Sigmoid colon (tissue), 6 donors: ENCODE measurements at regions not wholly inside any gene's neighbourhood (a gene's known extent, or its start where the extent isn't known, plus 50 kb on each side); places are given as distances from the start of the nearest gene placed in this dataset.

Source experiments
- DNase-seq: peaks from one replicate; pipeline ENCODE4 v3.0.0-alpha.2; 2019
- H3K27ac ChIP-seq, 4 donors: fragments of 200-600 bp; sonication (generic); one replicate each; pipeline ENCODE4 v1.5.1; 2016 to 2019; ENCODE audit warnings: mild to moderate bottlenecking in 1 of 4
- H3K27me3 ChIP-seq, 3 donors: fragments of 200-600 bp; sonication (generic); one replicate each; pipeline ENCODE4 v1.5.1; 2019; ENCODE audit warnings: mild to moderate bottlenecking in 1 of 3
- H3K36me3 ChIP-seq, 4 donors: fragments of 200-600 bp; sonication (generic); one replicate each; pipeline ENCODE4 v1.5.1; 2016 to 2019
- H3K4me1 ChIP-seq, 4 donors: fragments of 200-600 bp; sonication (generic); one replicate each; pipeline ENCODE4 v1.5.1; 2017 to 2019
- H3K4me3 ChIP-seq, 4 donors: fragments of 200-600 bp; sonication (generic); one replicate each; pipeline ENCODE4 v1.5.1; 2017 to 2019; ENCODE audit warnings: mild to moderate bottlenecking in 2 of 4, moderate library complexity in 1 of 4
- H3K9me3 ChIP-seq, 4 donors: fragments of 200-600 bp in 3 of 4; sonication (generic) in 3 of 4; one replicate each; pipeline versions ENCODE4 v1.5.1 to v1.6.1; 2013 to 2019
- EP300 ChIP-seq, 4 donors: sonication (generic); formaldehyde crosslinking; IDR thresholded peaks; one replicate each; pipeline ENCODE4 v1.6.1; 2017; ENCODE audit warnings: antibody characterized with exemption in 4 of 4
- POLR2A ChIP-seq, 2 donors: fragments of 450-650 bp; IDR thresholded peaks; one replicate each; pipeline ENCODE4 v1.6.1; 2016; ENCODE audit warnings: antibody characterized with exemption in 2 of 2, mild to moderate bottlenecking in 2 of 2, moderate library complexity in 2 of 2
- POLR2AphosphoS5 ChIP-seq, 4 donors: sonication (generic); formaldehyde crosslinking; IDR thresholded peaks; one replicate each; pipeline ENCODE4 v1.6.1; 2017; ENCODE audit warnings: antibody characterized with exemption in 4 of 4
- WGBS, 2 donors: extraction: QIAGEN DNeasy Blood & Tissue Kit; methylation state at CpG; one replicate each; pipeline ENCODE4 v1.1.7; 2013; 5-methylcytosine and 5-hydroxymethylcytosine counted together
- intact Hi-C: fragments of 100-400 bp; cut with DNase I; formaldehyde crosslinking; loops from one replicate; pipeline ENCODE4 v1.15.1; 2023
- TF ChIP-seq, protein P1 (sequence below), 4 experiments: fragments of 450-650 bp in 3 of 4; fragments of 200-600 bp in 1 of 4; IDR thresholded peaks; one replicate each; pipeline ENCODE4 v1.5.1; 2016 to 2019; ENCODE audit warnings: antibody characterized with exemption in 4 of 4, mild to moderate bottlenecking in 3 of 4, moderate library complexity in 2 of 4
- donor health status: healthy with polysubstance abuse.
- donor health status: healthy.

DNA sequence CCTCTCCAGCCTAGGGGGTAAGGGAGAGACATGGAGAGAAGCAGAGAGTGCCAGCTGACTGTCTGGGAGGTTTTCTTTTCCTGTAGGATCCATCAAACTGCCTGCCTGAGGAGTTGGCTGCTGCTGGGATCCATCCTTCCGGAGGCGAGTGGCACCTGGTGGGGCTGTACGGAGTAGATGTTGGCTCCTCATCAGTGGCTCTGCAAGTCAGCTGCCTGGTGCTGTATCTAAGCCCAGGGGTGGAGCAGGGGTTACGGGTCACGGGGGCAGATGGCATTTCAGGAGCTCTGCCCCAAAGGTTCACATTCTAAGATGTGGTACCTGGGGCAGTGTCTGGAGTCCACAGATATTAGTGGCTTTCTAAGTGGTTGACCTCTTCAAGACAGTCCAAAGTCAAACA, 128.0 kb downstream of the ACTL8 start:
- H3K27me3 ChIP-seq, result peaks cover 0 to 13% (median 7%) of the 10 kb centered on the region in 3 donors
- no peaks in the 10 kb centered on the region for H3K4me1 ChIP-seq
- 89% methylated on average over 5 of the region's 5 CpGs for WGBS, 2 donors
- TF ChIP-seq, protein P1, sequence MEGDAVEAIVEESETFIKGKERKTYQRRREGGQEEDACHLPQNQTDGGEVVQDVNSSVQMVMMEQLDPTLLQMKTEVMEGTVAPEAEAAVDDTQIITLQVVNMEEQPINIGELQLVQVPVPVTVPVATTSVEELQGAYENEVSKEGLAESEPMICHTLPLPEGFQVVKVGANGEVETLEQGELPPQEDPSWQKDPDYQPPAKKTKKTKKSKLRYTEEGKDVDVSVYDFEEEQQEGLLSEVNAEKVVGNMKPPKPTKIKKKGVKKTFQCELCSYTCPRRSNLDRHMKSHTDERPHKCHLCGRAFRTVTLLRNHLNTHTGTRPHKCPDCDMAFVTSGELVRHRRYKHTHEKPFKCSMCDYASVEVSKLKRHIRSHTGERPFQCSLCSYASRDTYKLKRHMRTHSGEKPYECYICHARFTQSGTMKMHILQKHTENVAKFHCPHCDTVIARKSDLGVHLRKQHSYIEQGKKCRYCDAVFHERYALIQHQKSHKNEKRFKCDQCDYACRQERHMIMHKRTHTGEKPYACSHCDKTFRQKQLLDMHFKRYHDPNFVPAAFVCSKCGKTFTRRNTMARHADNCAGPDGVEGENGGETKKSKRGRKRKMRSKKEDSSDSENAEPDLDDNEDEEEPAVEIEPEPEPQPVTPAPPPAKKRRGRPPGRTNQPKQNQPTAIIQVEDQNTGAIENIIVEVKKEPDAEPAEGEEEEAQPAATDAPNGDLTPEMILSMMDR (IDR thresholded peaks at IDR 0.05), result no peak
- TF ChIP-seq EP300 (IDR thresholded peaks at IDR 0.05) (no peak), POLR2AphosphoS5 (IDR thresholded peaks at IDR 0.05) (no peak), POLR2A (IDR thresholded peaks at IDR 0.05) (no peak)
- no peak for DNase-seq
- H3K9me3 ChIP-seq, result no peaks in the 10 kb centered on the region
- no peak overlapping the region for H3K4me3 ChIP-seq
- no peaks in the 10 kb centered on the region for H3K36me3 ChIP-seq
- intact Hi-C loops, result no loop called here
- no peak overlapping the region for H3K27ac ChIP-seq

DNA sequence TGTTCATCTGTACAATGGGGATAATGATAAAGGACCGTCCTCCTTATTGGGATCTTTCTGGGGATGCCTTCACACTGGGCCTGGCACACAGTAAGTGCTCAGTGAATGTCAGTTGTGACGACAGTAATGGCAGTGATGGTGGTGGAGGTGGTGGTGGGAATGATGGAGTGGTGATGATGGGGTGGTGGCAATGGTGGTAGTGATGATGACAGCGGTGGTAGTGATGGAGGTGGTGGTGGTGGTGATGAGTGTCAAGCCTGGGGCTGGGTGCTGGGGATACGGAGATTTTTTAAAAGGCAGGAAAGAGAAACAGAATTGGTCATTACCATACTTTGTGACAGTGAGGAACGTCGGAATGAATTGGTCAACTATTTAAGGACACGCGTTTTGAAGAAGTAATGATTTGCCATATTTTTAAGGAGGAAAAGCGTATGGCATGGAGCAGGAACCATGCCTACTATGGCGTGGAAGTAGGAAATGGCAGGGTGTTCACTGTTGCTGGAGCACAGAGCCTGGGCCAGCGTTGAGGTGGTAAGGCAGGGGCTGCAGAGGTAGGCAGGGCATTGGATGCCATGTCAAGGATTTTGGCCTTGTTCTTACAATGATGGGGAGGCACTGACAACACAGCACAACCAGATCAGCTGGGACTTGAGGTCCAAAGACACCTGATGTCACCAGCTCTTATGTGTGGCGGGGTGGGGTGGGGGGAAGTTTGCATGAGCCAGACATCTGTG, 128.7 kb downstream of the ACTL8 start:
- Histone ChIP-seq H3K27me3 (peaks cover 0 to 14% (median 7%) of the 10 kb centered on the region in 3 donors), H3K4me1 (no peaks in the 10 kb centered on the region), H3K9me3 (no peaks in the 10 kb centered on the region), H3K4me3 (no peak overlapping the region), H3K27ac (no peak overlapping the region), H3K36me3 (no peaks in the 10 kb centered on the region)
- intact Hi-C loops, result no loop called here
- DNase-seq, result no peak
- WGBS, 2 donors, result 85 to 88% methylated on average over 12 of the region's 12 CpGs
- no peak for TF ChIP-seq POLR2A (IDR thresholded peaks at IDR 0.05)
- TF ChIP-seq, protein P1 (IDR thresholded peaks at IDR 0.05), result no peak
- no peak for TF ChIP-seq EP300 (IDR thresholded peaks at IDR 0.05)
- no peak for TF ChIP-seq POLR2AphosphoS5 (IDR thresholded peaks at IDR 0.05)

DNA sequence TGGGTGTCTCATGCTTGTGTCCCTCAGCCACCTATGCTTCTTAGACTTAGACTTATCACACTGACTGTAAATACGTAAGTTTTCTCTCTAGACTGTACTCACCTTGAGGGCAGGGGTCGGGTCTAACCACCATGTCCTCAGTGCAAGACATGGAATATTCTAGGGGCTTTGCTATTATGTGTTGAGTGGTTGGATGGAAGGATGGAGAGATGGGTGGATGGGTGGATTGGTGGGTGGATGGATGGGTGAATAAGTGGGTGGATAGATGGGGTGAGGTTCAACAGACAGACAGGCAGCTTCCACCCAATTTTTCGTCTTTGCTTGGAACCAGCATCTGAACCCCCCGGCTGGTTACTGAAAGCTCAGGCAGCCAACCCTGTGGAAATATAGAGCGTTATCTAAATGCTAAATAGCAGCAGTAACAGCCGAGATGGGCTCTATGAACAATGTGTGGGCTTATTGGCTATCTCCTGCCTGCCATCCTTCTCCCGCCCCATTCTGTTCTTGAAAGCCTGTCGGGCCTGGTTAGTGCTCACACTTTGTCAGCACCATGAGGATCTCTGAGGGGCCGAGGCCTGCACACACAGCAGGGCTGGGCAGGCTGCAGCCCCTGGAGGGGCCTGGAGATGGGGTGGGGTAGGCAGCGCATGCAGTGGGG, 130.7 kb downstream of the ACTL8 start:
- Histone ChIP-seq H3K9me3 (no peaks in the 10 kb centered on the region), H3K27ac (no peak overlapping the region), H3K4me1 (peaks cover 0 to 13% (median 8%) of the 10 kb centered on the region in 4 donors), H3K4me3 (no peak overlapping the region), H3K27me3 (peaks cover 0 to 19% (median 7%) of the 10 kb centered on the region in 3 donors), H3K36me3 (no peaks in the 10 kb centered on the region)
- WGBS, 2 donors, result 83 to 87% methylated on average over 10 of the region's 10 CpGs
- intact Hi-C loops, result no loop called here
- no peak for TF ChIP-seq EP300 (IDR thresholded peaks at IDR 0.05)
- TF ChIP-seq, protein P1 (IDR thresholded peaks at IDR 0.05), result no peak
- no peak for TF ChIP-seq POLR2AphosphoS5 (IDR thresholded peaks at IDR 0.05)
- no peak for TF ChIP-seq POLR2A (IDR thresholded peaks at IDR 0.05)
- DNase-seq, result no peak

DNA sequence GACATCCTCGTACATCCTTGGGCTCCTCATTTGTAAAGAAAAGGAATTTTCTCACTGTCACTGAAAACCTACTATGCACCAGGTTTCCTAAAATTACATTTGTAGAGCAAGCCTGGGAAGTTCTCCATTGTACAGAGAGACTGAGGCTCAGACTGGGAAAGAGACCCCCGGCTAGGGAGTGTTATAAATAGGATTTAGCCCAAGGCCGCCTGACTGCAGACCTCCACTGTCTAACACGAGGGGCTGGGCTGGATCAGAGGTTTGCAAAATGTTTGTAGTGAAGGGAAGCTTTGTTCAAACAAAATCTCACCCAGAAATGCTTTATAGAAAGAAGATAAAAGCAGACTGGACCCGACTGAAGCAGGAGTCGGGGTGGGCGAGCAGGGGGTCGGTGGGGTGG, 131.3 kb downstream of the ACTL8 start:
- Histone ChIP-seq H3K27ac (no peak overlapping the region), H3K36me3 (no peaks in the 10 kb centered on the region), H3K4me3 (no peak overlapping the region), H3K9me3 (no peaks in the 10 kb centered on the region), H3K27me3 (peaks cover 0 to 19% (median 7%) of the 10 kb centered on the region in 3 donors), H3K4me1 (peaks cover 0 to 19% (median 13%) of the 10 kb centered on the region in 4 donors)
- 55 to 56% methylated on average over 8 of the region's 8 CpGs for WGBS, 2 donors
- no peak for DNase-seq
- TF ChIP-seq POLR2A (IDR thresholded peaks at IDR 0.05) (no peak), EP300 (IDR thresholded peaks at IDR 0.05) (no peak), POLR2AphosphoS5 (IDR thresholded peaks at IDR 0.05) (no peak)
- TF ChIP-seq, protein P1 (IDR thresholded peaks at IDR 0.05), result no peak
- intact Hi-C loops, result no loop called here
